Stimulated activated CD4-positive, alpha-beta T cell treated with anti-CD3 and anti-CD28 coated beads, Interleukin-4, amount 100 ng/mL, for 48 hours (primary cell): ENCODE measurements at regions not wholly inside any gene's neighbourhood (a gene's known extent, or its start where the extent isn't known, plus 50 kb on each side); places are given as distances from the start of the nearest gene placed in this dataset.

Experiments used
- DNase-seq, 2 donors: peaks; one replicate each; pipeline ENCODE4 v3.0.0-alpha.2; 2020; ENCODE audit warnings: low read depth in 2 of 2

DNA sequence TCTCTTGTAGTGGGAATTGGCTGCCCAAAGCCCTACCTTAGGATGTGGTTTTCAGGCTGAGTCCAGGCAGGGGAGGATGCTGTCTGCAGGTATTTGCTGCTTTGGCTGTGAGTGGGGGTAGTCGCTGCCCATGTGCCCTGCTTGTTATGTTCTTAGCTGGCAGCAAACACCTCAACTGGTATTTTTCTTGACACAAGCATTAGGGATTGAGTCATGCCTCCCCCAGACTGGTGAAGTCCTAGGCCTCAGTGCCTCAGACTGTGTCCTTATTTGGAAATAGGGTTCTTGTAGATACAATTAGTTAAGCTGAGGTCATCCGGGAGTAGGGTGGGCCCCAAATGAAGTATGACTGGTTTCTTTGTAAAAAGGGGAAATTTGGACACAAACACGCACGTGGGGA, 808.3 kb upstream of the EEF2KMT start:
- DNase-seq, result no peak

DNA sequence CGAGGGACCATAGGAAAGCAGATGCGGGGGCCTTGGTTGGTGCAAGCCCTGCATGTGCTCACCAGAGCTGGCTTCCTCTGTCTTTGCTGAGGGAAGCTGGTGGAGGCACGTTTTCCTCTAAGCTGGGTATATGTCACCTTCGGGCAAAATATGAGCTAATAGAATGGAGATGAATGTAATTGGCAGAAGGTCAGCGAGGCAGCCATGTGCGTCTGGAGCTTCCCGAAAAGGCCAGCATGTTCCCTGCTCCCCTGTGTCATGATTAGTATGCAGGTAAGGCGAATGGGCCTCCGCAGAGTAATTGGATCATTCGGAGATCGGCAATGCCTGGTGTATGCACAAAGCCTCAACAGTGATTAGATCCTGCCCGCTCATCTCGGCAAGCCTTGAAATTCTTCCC, 806.2 kb upstream of the EEF2KMT start:
- no peak for DNase-seq

DNA sequence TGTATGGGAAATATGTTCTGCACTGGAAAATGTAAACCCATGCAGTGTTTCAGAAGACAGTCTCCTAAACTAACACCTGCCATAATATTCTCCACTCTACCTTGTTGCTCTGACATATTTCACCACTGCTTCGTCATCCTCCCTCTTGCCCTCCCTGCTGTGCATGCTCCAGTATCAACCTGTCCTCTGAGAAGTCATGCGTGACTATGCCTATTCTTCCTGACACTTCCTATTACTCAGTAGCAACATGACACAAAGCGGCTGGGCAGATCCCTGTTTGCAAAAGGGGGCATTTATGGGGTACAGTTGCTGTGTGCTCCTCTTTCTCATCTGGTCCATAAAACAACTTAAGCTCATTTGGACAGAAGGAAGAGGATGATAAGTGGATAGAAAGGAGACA, 805.6 kb upstream of the EEF2KMT start:
- no peak for DNase-seq

DNA sequence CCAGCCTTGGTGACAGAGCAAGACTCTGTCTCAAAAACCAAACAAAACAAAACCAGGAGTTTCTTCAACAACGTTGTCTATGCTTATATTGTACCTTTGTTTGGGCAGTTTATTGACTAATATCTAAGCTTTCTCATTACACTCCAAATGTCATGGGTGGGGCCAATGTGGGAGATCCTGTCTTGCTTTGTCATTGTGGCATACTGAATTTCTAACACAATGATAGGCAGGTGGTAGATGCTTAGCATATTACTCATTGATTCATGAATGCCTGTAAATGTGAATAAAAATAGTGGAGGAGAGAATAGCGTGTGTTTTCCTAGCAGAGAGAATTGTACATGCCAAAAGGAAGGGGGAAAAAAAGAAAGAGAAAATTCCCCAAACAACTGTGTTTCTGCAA, 802.5 kb upstream of the EEF2KMT start:
- no peak for DNase-seq

DNA sequence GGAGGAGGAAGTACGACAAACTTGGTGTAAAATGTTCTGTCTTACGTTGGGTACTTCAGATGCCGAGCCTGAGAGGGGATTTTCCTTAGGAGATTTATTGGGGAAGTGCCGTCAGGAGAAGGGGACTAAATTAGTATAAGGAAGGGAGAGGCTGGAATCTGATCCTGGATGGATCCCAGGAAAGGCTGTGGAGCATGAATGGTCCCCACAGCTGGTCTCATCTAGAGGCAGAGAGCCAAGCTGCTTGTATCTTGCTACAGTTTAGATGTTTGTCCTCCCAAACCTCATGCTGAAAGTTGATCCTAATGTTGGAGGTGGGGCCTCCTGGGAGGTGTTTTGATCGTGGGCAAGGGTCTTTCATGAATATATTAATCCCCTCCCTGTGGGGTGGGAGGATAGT, 798.4 kb upstream of the EEF2KMT start:
- no peak for DNase-seq

DNA sequence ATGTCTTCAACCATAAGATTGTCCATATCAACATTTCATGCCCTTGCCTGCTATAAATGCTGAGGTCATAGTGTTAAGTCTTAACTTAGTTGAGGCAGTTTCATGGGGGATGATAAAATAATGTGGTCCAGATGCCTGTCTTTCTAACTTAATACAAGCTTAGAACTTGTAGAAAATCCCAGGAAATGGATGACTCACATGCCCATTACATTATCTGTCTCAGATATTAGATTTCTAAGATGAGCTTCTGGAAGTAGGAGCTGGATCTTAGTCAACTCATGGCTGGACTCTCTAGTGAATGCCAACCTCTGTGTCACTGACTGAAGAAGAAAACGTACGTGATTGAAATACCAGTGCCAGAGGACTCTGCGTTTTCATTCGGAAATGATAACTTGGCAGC, 797.5 kb upstream of the EEF2KMT start:
- no peak for DNase-seq

DNA sequence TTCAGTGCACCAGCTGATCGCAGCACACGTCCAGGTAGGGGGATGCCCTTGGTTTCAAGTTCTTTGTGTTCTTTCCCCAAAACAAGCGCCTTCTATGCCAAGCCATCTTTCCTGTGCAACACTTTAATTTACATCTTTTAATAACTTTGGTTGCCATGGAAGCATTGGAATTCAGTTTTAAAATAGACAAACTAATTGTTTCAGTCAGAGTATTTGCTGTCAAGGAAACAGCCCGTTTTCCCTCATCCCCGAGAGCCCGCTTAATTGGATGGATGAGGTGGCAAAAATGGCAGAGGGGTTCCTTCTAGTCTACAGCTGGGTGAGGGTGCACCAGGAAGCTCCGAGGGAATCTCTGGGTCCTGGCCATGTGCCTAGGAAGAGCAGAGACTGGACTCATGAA, 793.7 kb upstream of the EEF2KMT start:
- DNase-seq, result no peak

DNA sequence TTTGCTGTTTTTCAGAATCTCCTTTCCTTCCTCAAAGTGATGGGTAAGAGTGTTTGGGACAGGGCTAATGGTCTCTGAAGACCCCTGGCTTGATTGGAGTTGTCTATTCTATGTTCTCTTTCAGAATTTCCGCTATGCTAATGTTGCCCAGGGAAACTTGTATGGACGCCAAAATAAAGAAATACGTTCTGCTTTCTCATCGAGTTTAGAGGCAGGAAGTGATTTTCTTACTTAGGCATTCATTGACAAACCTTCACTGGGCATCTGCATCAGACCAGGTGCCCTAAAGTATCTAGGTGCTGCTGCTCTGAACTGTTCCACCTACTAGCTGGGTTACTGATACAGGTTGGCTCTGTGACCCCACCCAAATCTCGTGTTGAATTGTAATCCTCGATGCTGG, 787.9 kb upstream of the EEF2KMT start:
- DNase-seq, result no peak

DNA sequence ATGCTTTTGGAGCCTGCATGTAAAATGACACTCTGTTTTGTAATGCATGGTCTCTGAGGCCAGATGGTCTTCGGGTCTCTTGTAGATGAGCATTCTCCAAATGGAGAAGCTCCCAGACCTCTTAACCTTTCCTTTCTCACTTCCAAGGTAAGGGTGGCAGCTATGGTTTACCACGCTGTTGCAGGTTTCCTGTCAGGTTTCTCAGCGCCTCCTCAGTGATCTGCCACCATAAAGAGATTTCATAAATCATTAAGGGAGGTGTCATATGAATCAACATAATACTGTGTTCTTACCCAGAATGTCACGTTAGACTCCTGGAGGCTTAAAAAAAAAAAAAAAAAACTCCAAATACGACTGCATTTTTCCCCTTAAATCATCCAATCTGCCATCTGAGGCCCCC, 787.4 kb upstream of the EEF2KMT start:
- DNase-seq, result no peak

DNA sequence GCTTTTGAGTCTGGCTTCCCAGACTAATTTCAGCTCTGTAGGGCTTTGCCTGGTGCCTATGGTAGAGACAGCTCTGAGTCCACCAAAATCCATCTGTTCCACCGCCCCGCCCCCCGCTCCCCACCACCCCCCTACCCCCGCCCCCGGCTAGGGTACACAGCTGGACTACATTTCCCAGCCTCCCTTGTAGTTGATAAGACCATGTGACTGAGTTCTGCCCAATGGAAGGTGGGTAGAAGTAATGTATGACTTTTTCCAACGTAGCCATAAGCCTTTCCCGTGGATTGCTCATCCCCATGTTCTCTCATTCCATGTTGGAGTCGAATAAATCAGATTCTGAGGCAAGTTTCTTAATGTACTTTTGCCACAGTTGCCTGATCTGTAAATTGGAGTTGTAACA, 786.7 kb upstream of the EEF2KMT start:
- DNase-seq, result no peak

DNA sequence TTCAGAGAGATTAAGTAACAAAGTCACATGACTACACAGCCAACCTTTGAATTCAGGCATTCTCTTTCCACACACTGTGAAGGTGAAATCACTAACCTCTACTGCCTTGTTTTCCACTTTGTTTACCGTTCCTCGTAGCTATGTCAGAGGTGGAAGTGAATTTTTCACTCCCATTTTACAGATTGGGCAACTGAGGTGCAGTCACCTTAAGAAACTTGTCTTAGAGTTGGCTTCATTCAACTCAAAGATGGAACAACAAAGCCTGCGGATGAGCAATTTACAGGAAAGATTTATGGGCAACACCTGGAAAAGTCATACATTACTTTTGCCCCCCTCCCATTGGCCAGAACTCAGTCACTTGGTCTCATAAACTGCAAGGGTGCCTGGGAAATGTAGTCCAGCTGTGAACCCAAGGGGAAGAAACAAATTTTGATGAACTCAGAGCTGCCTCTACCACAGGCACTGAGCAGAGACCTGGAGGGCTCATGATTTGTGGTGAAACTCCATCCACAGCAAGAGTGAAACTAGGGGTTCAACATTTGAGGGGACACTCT, 784.6 kb upstream of the EEF2KMT start:
- no peak for DNase-seq

DNA sequence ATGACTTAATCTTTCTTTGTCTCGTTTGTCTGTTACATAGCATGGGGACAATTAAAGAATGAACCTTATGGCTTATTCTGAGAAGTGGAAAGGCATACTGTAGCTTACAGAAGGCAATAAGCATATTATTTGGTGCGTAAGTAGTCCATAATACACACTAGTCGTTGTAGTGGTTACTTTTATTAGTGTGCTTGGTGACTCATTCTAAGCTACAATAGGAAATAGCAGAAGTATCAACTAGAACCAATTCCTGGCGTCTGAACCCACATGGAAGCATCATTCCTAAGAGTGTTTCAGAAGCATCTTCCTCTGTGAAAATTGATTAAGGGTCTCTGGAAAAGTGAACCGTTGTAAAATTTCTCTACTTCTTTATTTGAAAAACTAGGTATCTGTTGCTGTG, 777.8 kb upstream of the EEF2KMT start:
- DNase-seq, result no peak

DNA sequence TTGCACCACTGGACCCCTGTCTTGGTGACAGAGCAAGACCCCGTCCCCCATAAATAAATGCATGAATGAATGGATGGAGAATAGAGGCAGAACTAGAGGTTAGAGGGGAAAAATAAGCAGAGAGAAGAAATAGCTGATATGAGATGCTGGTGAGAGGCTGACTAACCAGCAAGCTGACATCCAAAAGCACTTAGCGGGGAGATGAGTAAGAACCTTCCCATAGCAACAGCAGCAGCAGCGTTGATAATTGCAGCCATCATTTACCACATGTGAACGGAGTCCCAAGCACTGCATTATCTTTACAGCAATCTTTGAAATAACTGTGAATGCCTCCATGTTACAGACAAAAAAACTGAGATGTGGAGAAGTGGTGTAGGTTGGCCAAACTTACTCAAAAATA, 777.3 kb upstream of the EEF2KMT start:
- DNase-seq, result no peak

DNA sequence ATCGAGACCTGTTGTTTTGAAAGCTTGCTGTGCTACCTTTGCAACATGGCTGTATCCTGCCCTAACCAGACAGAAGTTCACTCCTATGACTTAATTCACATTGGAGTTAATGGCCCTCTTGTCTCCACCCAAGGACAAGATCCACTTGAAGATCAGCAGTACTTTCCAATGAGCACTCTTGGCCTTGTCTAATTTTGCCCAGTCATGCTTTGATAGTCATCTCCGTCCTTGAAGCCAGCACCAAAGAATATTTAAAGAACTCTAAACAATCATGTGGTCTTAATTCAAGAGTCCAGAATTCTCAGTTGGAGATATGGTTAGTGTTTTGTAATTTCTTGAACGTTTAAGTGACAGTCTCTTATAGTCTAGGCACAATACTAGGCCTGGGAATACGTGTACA, 775.6 kb upstream of the EEF2KMT start:
- no peak for DNase-seq

DNA sequence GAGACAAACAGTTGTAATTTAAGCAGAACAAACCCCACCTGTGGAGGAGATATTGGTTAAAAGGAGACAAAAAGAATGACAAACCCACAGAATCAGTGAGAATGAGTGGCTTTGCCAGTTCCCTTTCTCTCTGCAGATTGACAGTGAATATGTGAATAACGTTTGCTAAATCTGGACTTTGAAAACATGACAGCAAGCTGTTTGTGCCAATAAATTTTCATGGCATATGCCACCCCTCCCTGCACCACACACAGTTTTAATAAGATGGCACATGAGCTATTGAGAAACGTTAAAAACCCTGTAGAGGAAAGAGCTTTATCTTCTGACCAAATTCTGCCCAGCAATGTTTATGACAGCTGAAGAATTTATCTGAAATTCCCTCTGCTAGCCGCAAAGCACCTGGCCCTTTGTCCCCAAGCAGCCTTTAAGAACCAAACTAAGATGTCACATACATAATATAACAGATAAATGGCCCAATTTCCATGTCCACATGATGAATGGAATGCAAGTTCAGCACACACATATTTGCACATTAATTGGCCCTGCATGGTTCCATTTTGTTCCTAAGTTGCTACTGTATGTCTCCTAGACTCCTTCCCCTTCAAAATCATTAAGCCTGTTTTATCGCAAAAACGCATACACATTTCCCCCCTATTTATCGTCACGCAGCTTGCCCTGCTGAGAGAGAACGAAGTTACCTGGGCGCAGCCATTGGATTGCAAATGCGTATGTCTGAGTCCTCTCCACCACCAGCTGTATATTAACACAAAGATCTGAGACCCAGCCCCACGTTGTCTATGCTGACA, 773.5 kb upstream of the EEF2KMT start:
- DNase-seq, result no peak

DNA sequence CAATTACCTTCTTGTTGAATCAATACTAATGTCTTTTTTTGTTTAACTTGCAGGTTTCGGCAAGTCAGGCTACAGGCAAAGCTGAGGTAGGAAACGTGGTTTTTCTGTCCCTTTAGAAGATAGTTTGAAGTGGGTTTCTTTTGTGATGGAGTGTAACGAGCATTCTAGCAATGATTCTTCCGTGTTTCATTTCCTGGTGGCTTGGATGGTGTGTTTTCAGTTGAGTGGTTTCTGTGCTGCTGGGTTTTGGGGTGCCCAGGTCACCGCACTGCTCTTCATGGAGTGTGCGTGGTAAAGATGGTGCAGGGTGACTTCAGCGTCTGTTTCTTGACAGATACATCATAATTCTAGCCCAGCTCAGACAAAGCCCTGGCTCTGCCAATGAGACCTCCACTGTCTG, 769.7 kb upstream of the EEF2KMT start:
- DNase-seq, result no peak

DNA sequence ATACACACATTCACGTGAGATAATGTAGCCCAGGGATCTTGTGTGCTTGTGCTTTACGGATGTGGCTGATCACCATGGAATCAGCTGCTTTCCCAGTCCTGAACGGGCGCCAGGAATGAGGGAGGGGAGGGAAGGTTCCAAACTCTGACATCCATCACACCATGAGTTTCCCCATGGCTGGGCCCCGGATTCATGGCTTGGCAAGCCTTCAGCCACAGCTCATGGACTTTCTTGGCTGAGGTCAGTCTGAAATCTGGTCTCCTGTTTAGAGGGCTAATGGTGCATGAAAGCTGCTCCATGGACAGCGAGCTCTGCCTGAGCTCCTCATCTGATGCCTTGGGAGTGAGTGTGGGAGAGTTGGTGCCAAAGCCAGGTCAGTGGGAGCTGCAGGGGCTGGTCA, 767.6 kb upstream of the EEF2KMT start:
- no peak for DNase-seq

DNA sequence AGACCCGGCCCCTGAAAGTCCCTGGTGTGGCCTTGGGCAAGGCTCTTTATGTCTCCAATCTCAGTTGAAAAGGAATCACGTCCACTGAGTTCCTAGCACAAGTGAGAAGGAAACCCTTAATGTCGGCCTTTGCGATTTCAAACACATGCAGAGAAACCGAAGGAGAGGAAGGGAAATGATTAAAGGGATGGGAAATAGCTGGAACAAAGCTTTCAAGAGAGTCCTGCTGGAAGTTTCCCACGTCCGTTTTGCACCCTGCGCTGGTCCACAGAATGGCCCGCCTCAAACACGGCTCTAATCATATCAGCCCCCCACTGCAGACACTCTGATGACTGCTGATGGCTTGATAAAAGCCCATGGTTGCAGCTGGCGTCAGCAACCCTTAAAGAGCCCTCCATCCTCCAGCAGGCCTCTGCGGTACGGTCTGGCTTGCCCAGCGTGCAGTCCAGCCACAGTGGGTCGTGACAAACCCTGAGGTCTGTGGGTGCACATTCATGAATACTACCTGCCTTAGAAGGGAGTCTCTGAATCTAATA, 765.5 kb upstream of the EEF2KMT start:
- no peak for DNase-seq

DNA sequence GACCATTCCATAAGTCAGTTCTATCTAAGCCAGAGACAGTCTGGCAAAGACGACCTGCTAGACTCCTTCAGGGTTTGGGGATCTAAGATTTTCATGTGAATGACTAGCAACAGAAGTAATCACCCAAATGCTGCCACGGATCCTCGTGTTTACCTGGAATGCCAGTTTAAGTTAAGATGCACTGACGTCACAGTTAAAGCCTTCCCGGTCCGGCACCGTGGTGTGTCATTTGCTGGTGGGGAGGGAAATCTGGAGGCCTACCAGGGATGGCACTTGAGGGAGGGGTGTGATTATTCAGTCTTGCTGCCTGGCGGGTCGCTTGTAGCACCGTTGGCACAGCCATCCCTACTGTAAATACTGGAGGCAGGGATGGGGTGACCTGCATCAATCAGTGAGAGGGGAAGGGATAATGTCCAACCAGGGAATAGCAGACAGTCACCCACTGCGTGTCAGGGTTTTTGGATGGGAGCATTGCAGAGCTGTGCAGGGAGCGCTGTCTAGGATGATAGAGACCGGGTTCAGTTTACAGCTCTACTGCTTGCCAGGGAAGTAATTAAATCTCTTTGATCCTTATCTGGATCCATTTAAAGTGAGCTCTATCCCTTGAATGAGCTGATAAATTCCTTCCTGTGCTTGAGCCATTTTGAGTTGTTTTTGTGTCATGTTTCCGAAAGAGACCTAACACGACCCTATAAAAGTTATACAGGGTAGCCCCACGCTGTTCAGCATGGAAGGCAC, 764.7 kb upstream of the EEF2KMT start:
- no peak for DNase-seq

DNA sequence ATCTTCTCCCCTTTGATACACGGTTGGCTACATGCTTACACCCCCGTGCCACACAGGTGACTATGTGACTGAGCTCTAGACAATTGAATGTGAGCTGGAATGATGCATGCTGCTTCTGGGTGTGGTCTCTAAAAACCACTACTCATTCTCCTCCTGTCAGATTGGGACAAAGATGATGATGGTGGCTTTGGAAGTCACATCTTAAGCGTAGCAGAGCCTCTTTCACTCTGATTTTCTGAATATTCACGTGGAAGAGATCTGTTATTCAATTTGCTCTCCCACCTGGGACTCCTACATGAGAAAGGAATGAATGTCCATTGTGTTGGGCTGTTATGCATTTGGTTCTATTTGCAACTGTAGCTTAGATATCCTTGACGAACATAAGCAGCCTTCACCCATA, 763.6 kb upstream of the EEF2KMT start:
- DNase-seq, result no peak

DNA sequence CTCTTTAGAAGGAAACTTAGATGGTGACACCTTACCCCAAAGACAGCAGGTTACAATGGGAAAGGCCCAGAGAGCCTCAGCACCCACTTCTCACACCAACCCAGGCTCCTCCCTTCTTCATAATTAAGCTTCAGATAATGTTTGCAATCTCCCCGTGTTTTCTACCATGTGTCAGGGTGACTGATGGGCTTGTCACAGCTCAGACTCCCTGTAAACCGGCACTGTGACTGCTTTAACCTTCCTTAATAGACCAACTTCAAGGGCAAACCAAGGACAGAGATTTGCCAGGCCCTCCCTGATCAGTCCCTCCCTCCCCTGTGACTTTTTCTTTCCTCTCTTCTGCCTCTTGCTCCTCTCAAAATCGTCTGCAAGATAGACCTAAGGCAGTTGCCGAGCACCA, 760.6 kb upstream of the EEF2KMT start:
- no peak for DNase-seq

DNA sequence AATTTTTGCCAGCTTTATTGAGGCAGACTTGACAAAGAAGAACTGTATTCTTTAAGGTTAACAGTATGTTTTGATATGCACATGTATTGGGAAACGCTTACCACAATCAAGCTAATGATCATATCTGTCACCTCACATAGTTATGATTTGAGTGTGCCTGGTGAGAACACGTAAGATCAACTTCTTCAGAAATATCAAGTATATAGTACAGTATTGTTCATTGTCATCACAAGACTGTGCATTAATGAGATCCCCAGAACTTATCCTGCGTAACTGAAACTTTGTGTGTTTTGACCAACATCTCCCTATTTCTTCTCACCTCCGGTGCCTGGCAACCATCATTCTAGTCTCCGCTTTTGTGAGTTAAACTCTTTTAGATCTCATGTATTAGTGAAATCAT, 756.4 kb upstream of the EEF2KMT start:
- no peak for DNase-seq

DNA sequence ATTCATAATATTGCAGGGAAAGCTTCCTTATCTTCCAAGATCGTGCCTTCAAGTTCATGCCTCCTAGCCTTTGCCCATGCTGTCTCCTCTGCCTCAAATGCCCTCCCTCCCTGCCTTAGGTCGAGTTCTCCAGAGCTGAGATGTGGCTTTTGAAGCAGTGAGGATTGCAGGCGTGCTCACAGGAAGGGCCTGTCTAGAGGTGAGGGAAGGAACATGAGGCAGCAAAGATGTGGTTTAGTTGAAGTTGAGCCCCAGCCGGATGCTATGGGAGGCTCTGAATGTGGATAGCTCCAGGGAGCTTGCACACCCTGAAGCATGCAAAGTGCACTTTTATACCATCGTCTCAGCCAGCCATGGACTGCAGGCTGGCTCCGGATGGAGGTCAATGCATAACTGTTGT, 754.6 kb upstream of the EEF2KMT start:
- no peak for DNase-seq
